ENCODE measurements at regions not wholly inside any gene's neighbourhood (a gene's known extent, or its start where the extent isn't known, plus 50 kb on each side); places are given as distances from the start of the nearest gene placed in this dataset.
"Not testable (repeated sequence)": the region's sequence is repeated elsewhere in the genome, so short reads cannot be mapped to it uniquely, and the experiment has no call there.

GRCh38 chr11:91624021-91624420 is 600.6 kb upstream of the FAT3 start:
- DNase-seq, result no peak

GRCh38 chr11:91608677-91609076 is 615.9 kb upstream of the FAT3 start:
- DNase-seq, result no peak

GRCh38 chr11:91596111-91596510 is 628.5 kb upstream of the FAT3 start:
- DNase-seq, result no peak

- DNase-seq, result no peak
Observed at GRCh38 chr11:91591021-91591420, 633.6 kb upstream of the FAT3 start.

GRCh38 chr11:91587131-91587530 is 637.5 kb upstream of the FAT3 start:
- no peak for DNase-seq

GRCh38 chr11:91585035-91585801 is 639.4 kb upstream of the FAT3 start:
- DNase-seq, result no peak

- DNase-seq, result no peak
Observed at GRCh38 chr11:91563176-91563575, 661.4 kb upstream of the FAT3 start.

GRCh38 chr11:91560434-91560833 is 664.2 kb upstream of the FAT3 start:
- DNase-seq, result no peak

GRCh38 chr11:91538065-91538464 is 686.6 kb upstream of the FAT3 start:
- no peak for DNase-seq

GRCh38 chr11:91536366-91536765 is 688.3 kb upstream of the FAT3 start:
- no peak for DNase-seq

- no peak for DNase-seq
Observed at GRCh38 chr11:91528965-91529364, 695.7 kb upstream of the FAT3 start.

- no peak for DNase-seq
Observed at GRCh38 chr11:91527380-91528030, 697.1 kb upstream of the FAT3 start.

GRCh38 chr11:91513734-91514133 is 710.9 kb upstream of the FAT3 start:
- no peak for DNase-seq

GRCh38 chr11:91497847-91498246 is 726.8 kb upstream of the FAT3 start:
- no peak for DNase-seq

- no peak for DNase-seq
Observed at GRCh38 chr11:91495837-91496236, 728.8 kb upstream of the FAT3 start.

- DNase-seq, result no peak
Observed at GRCh38 chr11:91489989-91490388, 734.6 kb upstream of the FAT3 start.

- not testable (repeated sequence) for DNase-seq
Observed at GRCh38 chr11:91483956-91484355, 740.7 kb upstream of the FAT3 start.

- DNase-seq, result not testable (repeated sequence)
Observed at GRCh38 chr11:91481875-91482274, 742.7 kb upstream of the FAT3 start.

- DNase-seq, result no peak
Observed at GRCh38 chr11:91470656-91471055, 754.0 kb upstream of the FAT3 start.

- no peak for DNase-seq
Observed at GRCh38 chr11:91459840-91460239, 764.8 kb upstream of the FAT3 start.

GRCh38 chr11:91446267-91446666 is 778.4 kb upstream of the FAT3 start:
- no peak for DNase-seq

GRCh38 chr11:91435694-91436395 is 788.8 kb upstream of the FAT3 start:
- no peak for DNase-seq

- DNase-seq, result no peak
Observed at GRCh38 chr11:91433284-91434010, 791.2 kb upstream of the FAT3 start.
